SK-N-SH (cell line): ENCODE measurements at regions not wholly inside any gene's neighbourhood (a gene's known extent, or its start where the extent isn't known, plus 50 kb on each side); places are given as distances from the start of the nearest gene placed in this dataset.

ENCODE experiments used
- CTCF ChIP-seq: fragments of 200-600 bp; sonication (generic); IDR thresholded peaks from 2 replicates; pipeline ENCODE4 v1.6.1; 2017; ENCODE audit warnings: antibody characterized with exemption, mild to moderate bottlenecking, moderate library complexity
- ELF1 ChIP-seq: IDR thresholded peaks from 2 replicates; pipeline ENCODE4 v1.4.0; 2012
- FOSL2 ChIP-seq: IDR thresholded peaks from 2 replicates; pipeline ENCODE4 v1.4.0; 2012; ENCODE audit warnings: low read depth, mild to moderate bottlenecking, moderate library complexity, borderline replicate concordance
- FOXJ3 ChIP-seq: sonication (generic); formaldehyde crosslinking; IDR thresholded peaks from 2 replicates; pipeline ENCODE4 v1.5.1; 2020; ENCODE audit warnings: mild to moderate bottlenecking, missing genetic modification reagents
- GABPA ChIP-seq: IDR thresholded peaks from 2 replicates; pipeline ENCODE4 v1.4.0; 2012; ENCODE audit warnings: low read depth, mild to moderate bottlenecking
- POLR2AphosphoS5 ChIP-seq: IDR thresholded peaks from 2 replicates; pipeline ENCODE4 v1.6.1; 2012; ENCODE audit warnings: low read depth, low read length
- REST ChIP-seq: IDR thresholded peaks from 2 replicates; pipeline ENCODE4 v1.6.1; 2012; ENCODE audit warnings: mild to moderate bottlenecking, low read depth, low read length, moderate library complexity
- RFX5 ChIP-seq: IDR thresholded peaks from 2 replicates; pipeline ENCODE4 v1.6.1; 2012; ENCODE audit warnings: mild to moderate bottlenecking, improper control_type of control experiment, low read length
- SIN3A ChIP-seq: IDR thresholded peaks from 2 replicates; pipeline ENCODE4 v1.6.1; 2012; ENCODE audit warnings: low read depth, mild to moderate bottlenecking, low read length, moderate library complexity, borderline replicate concordance
- TCF12 ChIP-seq: IDR thresholded peaks from 2 replicates; pipeline ENCODE4 v1.4.0; 2012
- USF2 ChIP-seq: fragments of 150-350 bp; IDR thresholded peaks from 2 replicates; pipeline ENCODE4 v1.6.1; 2017; ENCODE audit warnings: antibody characterized with exemption, low read length, low read depth, borderline replicate concordance

- no peak for TF ChIP-seq CTCF
- TF ChIP-seq FOXJ3 (CRISPR knock-in tag), result no peak
- no peak for TF ChIP-seq FOSL2
- no peak for TF ChIP-seq REST
- no peak for TF ChIP-seq RFX5
- TF ChIP-seq POLR2AphosphoS5, result no peak
- no peak for TF ChIP-seq GABPA
- no peak for TF ChIP-seq TCF12
- no peak for TF ChIP-seq USF2
- no peak for TF ChIP-seq SIN3A
- TF ChIP-seq ELF1, result no peak
Measured at GRCh38 chr2:181169503-181169902, 189.1 kb downstream of the UBE2E3 start.
